Effector CD4-positive, alpha-beta T cell (primary cell): ENCODE measurements at regions not wholly inside any gene's neighbourhood (a gene's known extent, or its start where the extent isn't known, plus 50 kb on each side); places are given as distances from the start of the nearest gene placed in this dataset.
"Not testable (repeated sequence)": the region's sequence is repeated elsewhere in the genome, so short reads cannot be mapped to it uniquely, and the experiment has no call there.

Experiments used
- DNase-seq: peaks from one replicate; pipeline ENCODE4 v3.0.0-alpha.2; 2020

GRCh38 chr6:4450237-4450636 lies 314.9 kb upstream of the ECI2 start:
- DNase-seq: no peak

- DNase-seq: no peak
Observed at GRCh38 chr6:4449409-4449808, 314.0 kb upstream of the ECI2 start.

GRCh38 chr6:4448841-4449240 lies 313.5 kb upstream of the ECI2 start:
- no peak for DNase-seq

GRCh38 chr6:4447639-4448330 lies 312.4 kb upstream of the ECI2 start:
- DNase-seq: no peak

GRCh38 chr6:4446982-4447381 lies 311.6 kb upstream of the ECI2 start:
- DNase-seq: no peak

- DNase-seq: no peak
Observed at GRCh38 chr6:4441981-4442434, 306.6 kb upstream of the ECI2 start.

- DNase-seq: no peak
Observed at GRCh38 chr6:4439159-4439558, 303.8 kb upstream of the ECI2 start.

GRCh38 chr6:4437342-4437741 lies 302.0 kb upstream of the ECI2 start:
- no peak for DNase-seq

- DNase-seq: no peak
Observed at GRCh38 chr6:4435981-4436445, 300.6 kb upstream of the ECI2 start.

- no peak for DNase-seq
Observed at GRCh38 chr6:4434655-4435054, 299.3 kb upstream of the ECI2 start.

- no peak for DNase-seq
Observed at GRCh38 chr6:4433199-4433598, 297.8 kb upstream of the ECI2 start.

GRCh38 chr6:4426968-4427367 lies 291.6 kb upstream of the ECI2 start:
- DNase-seq: no peak

- DNase-seq: no peak
Observed at GRCh38 chr6:4421837-4422236, 286.5 kb upstream of the ECI2 start.

GRCh38 chr6:4420160-4420865 lies 284.9 kb upstream of the ECI2 start:
- no peak for DNase-seq

- no peak for DNase-seq
Observed at GRCh38 chr6:4415549-4415948, 280.2 kb upstream of the ECI2 start.

GRCh38 chr6:4414078-4414477 lies 278.7 kb upstream of the ECI2 start:
- not testable (repeated sequence) for DNase-seq

GRCh38 chr6:4413073-4413472 lies 277.7 kb upstream of the ECI2 start:
- no peak for DNase-seq

- no peak for DNase-seq
Observed at GRCh38 chr6:4412488-4412887, 277.1 kb upstream of the ECI2 start.

GRCh38 chr6:4412077-4412476 lies 276.7 kb upstream of the ECI2 start:
- no peak for DNase-seq

GRCh38 chr6:4407710-4408109 lies 272.3 kb upstream of the ECI2 start:
- DNase-seq: not testable (repeated sequence)

- no peak for DNase-seq
Observed at GRCh38 chr6:4405621-4406212, 270.3 kb upstream of the ECI2 start.

- DNase-seq: no peak
Observed at GRCh38 chr6:4404415-4404814, 269.0 kb upstream of the ECI2 start.

- DNase-seq: no peak
Observed at GRCh38 chr6:4403828-4404227, 268.5 kb upstream of the ECI2 start.
